Naive thymus-derived CD8-positive, alpha-beta T cell (primary cell): ENCODE measurements at regions not wholly inside any gene's neighbourhood (a gene's known extent, or its start where the extent isn't known, plus 50 kb on each side); places are given as distances from the start of the nearest gene placed in this dataset.
A peak's percentile ranks its signal among the peaks of the same experiment; 100 is the strongest.

Source experiments
- ATAC-seq, 2 donors: fragments of 150-1000 bp; cut with Tn5 transposase in 1 of 2; sonication (Bioruptor Pico), chemical (Tn5 transposase) in 1 of 2; 1 replicate in 1 of 2; 2 replicates in 1 of 2; pipeline ENCODE4 v1.10.0; 2021; ENCODE audit warnings: mild to moderate bottlenecking in 2 of 2, moderate library complexity in 2 of 2
- POLR2A ChIA-PET: fragments of 350-600 bp; sonication (Branson Sonifier 250); formaldehyde crosslinking; loops from one replicate; lab custom pipeline; 2021; ENCODE audit warnings: antibody characterized with exemption; lab: Charles Lee
- DNase-seq, 10 donors: peaks; one replicate each; pipeline versions ENCODE4 v3.0.0 to v3.0.0-alpha.2; 2020 to 2022
- H3K27ac Mint-ChIP-seq, 10 donors: one replicate each; pipeline ENCODE4 v1.8.0; 2020 to 2022; ENCODE audit warnings: mild to moderate bottlenecking in 10 of 10, mixed read lengths in 10 of 10, moderate library complexity in 4 of 10, inconsistent platforms in 1 of 10
- H3K27me3 Mint-ChIP-seq, 5 donors: one replicate each; pipeline ENCODE4 v1.8.0; 2021 to 2022; ENCODE audit warnings: mixed read lengths in 5 of 5
- H3K36me3 Mint-ChIP-seq, 3 donors: one replicate each; pipeline ENCODE4 v1.8.0; 2020 to 2022; ENCODE audit warnings: mixed read lengths in 3 of 3, mild to moderate bottlenecking in 2 of 3, inconsistent platforms in 1 of 3
- H3K4me1 Mint-ChIP-seq, 4 donors: one replicate each; pipeline ENCODE4 v1.8.0; 2021 to 2022; ENCODE audit warnings: mixed read lengths in 4 of 4
- H3K4me3 Mint-ChIP-seq, 10 donors: one replicate each; pipeline ENCODE4 v1.8.0; 2020 to 2022; ENCODE audit warnings: mild to moderate bottlenecking in 10 of 10, mixed read lengths in 10 of 10, moderate library complexity in 6 of 10, inconsistent platforms in 1 of 10
- H3K9me3 Mint-ChIP-seq, 9 donors: one replicate each; pipeline ENCODE4 v1.8.0; 2020 to 2022; ENCODE audit warnings: mixed read lengths in 9 of 9, mild to moderate bottlenecking in 3 of 9, inconsistent platforms in 1 of 9, moderate library complexity in 1 of 9

DNA sequence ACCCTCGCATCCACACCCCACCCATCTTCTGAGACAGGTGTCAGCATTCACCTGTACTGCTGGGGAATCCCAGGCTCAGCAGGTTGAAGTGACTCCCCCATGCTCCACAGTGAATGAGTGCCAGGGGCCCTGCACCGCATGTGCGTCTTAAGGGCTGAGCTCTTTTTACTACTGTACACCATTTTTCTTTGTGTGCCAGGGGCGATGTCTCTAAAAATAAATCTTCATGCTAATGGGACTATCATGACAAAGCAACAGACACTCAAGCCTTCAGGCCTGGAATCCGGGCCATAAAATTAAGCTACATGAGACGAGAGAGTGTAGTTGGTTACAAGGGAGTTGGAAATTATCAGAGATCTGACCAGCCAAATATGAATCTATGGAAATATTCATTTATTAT is 294.8 kb downstream of the LPIN1 start:
- H3K4me3 Mint-ChIP-seq = no peak overlapping the region
- H3K27me3 Mint-ChIP-seq = peaks cover 0 to 3% (median 0%) of the 10 kb centered on the region in 5 donors
- peak overlapping the region in 2 of 10 donors; percentile 41 to 67 for H3K27ac Mint-ChIP-seq
- ATAC-seq (no peak), DNase-seq (no peak)
- H3K36me3 Mint-ChIP-seq = peaks cover 0 to 9% (median 0%) of the 10 kb centered on the region in 3 donors
- POLR2A ChIA-PET = interaction anchor here (0.6 to 1.4 kb wide), 3 partner anchors 9 to 215 kb away, joined by 3 read pairs; no protein-coding TSS in a partner anchor
- H3K9me3 Mint-ChIP-seq = peaks cover 0 to 18% (median 4%) of the 10 kb centered on the region in 9 donors
- peaks cover 30 to 72% (median 65%) of the 10 kb centered on the region in 4 donors for H3K4me1 Mint-ChIP-seq

DNA sequence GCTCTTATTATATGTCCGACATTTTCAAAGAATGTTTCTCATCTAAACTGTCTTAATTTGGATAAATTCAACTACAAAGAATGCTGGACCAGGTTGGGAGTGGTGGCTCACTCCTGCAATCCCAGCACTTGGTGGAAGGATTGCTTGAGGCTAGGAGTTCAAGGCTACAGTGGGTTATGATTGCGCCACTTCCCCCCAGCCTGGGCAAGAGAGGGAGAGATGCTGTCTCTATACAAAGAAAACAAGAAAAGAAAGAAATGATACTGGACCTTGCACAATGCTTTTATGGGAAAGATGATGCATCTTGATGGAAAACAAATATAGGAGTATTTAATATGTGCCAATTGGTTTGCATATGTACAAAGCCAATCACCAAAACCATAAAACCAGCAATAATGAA is 296.7 kb downstream of the LPIN1 start:
- Mint-ChIP-seq H3K36me3 (peaks cover 0 to 9% (median 0%) of the 10 kb centered on the region in 3 donors), H3K4me3 (peak overlapping the region in 3 of 10 donors; percentile 0 to 50 (median 11)), H3K27me3 (peaks cover 0 to 4% (median 0%) of the 10 kb centered on the region in 5 donors), H3K9me3 (peaks cover 0 to 18% (median 4%) of the 10 kb centered on the region in 9 donors), H3K4me1 (peaks cover 28 to 74% (median 68%) of the 10 kb centered on the region in 4 donors), H3K27ac (peak overlapping the region in 9 of 10 donors; percentile 12 to 84 (median 61))
- no peak for DNase-seq
- POLR2A ChIA-PET = interaction anchor here (0.7 to 2.7 kb wide), 3 partner anchors 8 to 67 kb away, joined by 3 to 18 read pairs (median 5); no protein-coding TSS in a partner anchor
- no peak for ATAC-seq

DNA sequence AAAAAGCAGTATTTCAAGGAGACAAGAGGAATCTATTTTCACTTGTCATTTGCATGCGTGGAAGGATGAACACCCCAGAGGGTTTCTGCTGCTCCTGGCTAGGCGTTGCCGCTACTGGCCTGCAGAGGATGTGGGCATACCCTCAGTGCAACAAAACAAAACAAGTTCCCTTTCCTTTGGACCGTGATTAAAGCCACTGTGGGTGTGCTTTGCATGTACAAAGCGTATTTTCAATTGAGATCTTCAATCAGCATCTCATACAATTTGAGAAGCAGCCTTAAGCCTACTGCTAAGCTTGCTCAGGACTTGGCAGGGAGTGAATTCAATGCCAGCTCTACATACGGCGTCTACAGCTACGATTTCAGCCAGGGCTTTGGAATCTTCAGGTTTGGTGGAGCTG is 298.4 kb downstream of the LPIN1 start:
- H3K36me3 Mint-ChIP-seq = peaks cover 0 to 9% (median 0%) of the 10 kb centered on the region in 3 donors
- POLR2A ChIA-PET = interaction anchor here (0.6 to 2.7 kb wide), 12 partner anchors 10 to 672 kb away, joined by 3 to 18 read pairs (median 5); partner anchors contain the start of gene TRIB2
- DNase-seq (peak in 8 of 10 donors; percentile 19 to 84 (median 56)), ATAC-seq (peak; percentile 98)
- peaks cover 0 to 4% (median 0%) of the 10 kb centered on the region in 5 donors for H3K27me3 Mint-ChIP-seq
- peak overlapping the region; percentile 29 to 59 (median 50) for H3K4me3 Mint-ChIP-seq
- H3K27ac Mint-ChIP-seq = peak overlapping the region in 8 of 10 donors; percentile 4 to 85 (median 64)
- peaks cover 0 to 10% (median 4%) of the 10 kb centered on the region in 9 donors for H3K9me3 Mint-ChIP-seq
- H3K4me1 Mint-ChIP-seq = peaks cover 32 to 85% (median 79%) of the 10 kb centered on the region in 4 donors

DNA sequence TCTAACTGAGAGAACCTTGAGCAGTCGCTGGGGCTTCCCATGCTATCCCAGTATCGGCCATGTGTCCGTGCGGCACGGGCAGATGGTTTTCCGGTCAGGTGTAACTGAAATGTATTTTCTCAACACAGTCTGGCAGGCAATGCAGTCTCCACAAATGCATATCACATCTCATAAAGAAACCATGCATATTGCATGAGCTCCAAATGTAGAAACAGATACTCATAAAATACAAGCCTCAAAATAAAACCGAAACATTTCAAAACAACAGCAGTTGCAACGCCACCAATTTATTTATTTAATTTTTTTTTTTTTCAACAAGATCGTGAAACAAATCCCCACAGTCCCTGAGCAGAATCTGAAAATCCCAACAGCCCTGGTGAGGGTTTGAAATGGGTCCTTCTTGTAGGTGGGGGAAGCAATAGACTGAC is 299.4 kb downstream of the LPIN1 start:
- peaks cover 0 to 2% (median 0%) of the 10 kb centered on the region in 5 donors for H3K27me3 Mint-ChIP-seq
- POLR2A ChIA-PET = interaction anchor here (0.7 to 2.7 kb wide), 10 partner anchors 9 to 671 kb away, joined by 3 to 18 read pairs (median 6); partner anchors contain the start of gene TRIB2
- DNase-seq = no peak
- H3K4me1 Mint-ChIP-seq = peaks cover 38 to 92% (median 82%) of the 10 kb centered on the region in 4 donors
- H3K36me3 Mint-ChIP-seq = peaks cover 0 to 2% (median 0%) of the 10 kb centered on the region in 3 donors
- H3K9me3 Mint-ChIP-seq = peaks cover 0 to 4% (median 0%) of the 10 kb centered on the region in 9 donors
- H3K27ac Mint-ChIP-seq = peak overlapping the region in 4 of 10 donors; percentile 19 to 67 (median 49)
- no peak for ATAC-seq
- peak overlapping the region in 4 of 10 donors; percentile 16 to 36 (median 25) for H3K4me3 Mint-ChIP-seq

DNA sequence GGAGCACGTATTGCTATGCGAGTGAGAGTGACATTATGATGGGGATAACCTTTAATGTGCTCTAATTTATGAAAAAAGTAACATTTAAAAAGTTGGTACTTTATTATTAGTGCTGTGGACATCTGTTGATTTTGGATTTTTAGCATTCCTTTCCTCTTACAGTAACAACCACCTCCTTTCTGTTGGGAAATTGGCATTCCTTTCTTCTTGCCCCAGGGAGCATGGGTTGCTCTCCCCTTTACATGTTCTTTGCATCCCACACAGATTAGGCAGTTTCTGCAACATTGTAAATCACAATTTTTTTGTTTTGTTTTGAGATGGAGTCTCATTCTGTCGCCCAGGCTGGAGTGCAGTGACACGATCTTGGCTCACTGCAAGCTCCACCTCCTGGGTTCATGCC is 300.2 kb downstream of the LPIN1 start:
- Mint-ChIP-seq H3K4me1 (peaks cover 38 to 96% (median 78%) of the 10 kb centered on the region in 4 donors), H3K27me3 (peaks cover 0 to 2% (median 0%) of the 10 kb centered on the region in 5 donors), H3K27ac (peak overlapping the region in 7 of 10 donors; percentile 8 to 92 (median 52)), H3K9me3 (no peaks in the 10 kb centered on the region), H3K36me3 (peaks cover 0 to 2% (median 0%) of the 10 kb centered on the region in 3 donors), H3K4me3 (peak overlapping the region in 6 of 10 donors; percentile 4 to 47 (median 26))
- POLR2A ChIA-PET = interaction anchor here (2.6 kb wide), 1 partner anchor 670 kb away, joined by 14 read pairs; the partner anchor contains the start of gene TRIB2
- DNase-seq (no peak), ATAC-seq (no peak)

DNA sequence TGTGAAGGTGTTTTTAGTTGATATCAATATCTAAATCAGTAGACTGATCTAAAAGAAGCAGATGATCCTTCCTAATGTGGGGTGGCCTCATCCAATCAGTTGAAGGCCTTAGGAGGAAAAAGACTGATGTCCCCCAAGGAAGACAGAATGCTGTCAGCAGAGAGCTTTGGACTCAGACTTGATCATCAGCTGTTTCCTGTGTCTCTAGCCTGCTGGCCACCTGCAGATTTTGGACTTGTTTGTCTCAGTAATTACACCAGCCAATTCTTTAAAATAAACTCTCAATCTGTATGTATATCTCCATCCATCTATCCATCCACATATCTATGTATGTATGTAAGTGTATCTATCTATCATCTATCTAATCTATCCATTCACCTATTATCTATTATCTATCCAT is 301.3 kb downstream of the LPIN1 start:
- no peak for DNase-seq
- Mint-ChIP-seq H3K36me3 (peaks cover 0 to 2% (median 0%) of the 10 kb centered on the region in 3 donors), H3K4me3 (peak overlapping the region in 2 of 10 donors; percentile 24 to 57), H3K27ac (peak overlapping the region in 5 of 10 donors; percentile 53 to 81 (median 67)), H3K9me3 (no peaks in the 10 kb centered on the region), H3K4me1 (peaks cover 32 to 92% (median 67%) of the 10 kb centered on the region in 4 donors), H3K27me3 (peaks cover 0 to 2% (median 0%) of the 10 kb centered on the region in 5 donors)
- POLR2A ChIA-PET = interaction anchor here (0.8 to 0.9 kb wide), 2 partner anchors 9 to 33 kb away, joined by 3 read pairs; no protein-coding TSS in a partner anchor
- no peak for ATAC-seq

DNA sequence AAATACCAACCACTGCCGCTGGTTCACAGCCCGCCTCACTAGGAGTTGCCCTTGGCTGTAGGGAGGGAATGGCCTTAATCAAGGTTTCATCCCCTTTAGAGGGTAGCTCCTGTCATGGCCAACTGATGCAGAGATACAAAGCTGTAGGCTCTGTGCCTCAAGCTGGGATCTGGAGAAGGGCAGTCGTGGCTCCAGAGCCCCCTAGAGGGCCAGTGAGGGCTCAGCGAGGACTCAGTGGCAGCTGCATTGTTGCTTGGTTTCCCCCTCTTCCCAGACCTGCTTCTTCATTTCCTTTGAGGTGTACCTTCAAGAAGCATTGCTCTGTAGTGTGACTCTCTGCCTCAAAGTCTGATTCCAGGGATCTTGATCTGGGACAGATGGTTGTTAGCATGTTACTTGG is 302.1 kb downstream of the LPIN1 start:
- Mint-ChIP-seq H3K27me3 (peaks cover 0 to 2% (median 0%) of the 10 kb centered on the region in 5 donors), H3K27ac (peak overlapping the region in 4 of 10 donors; percentile 13 to 72 (median 65)), H3K4me1 (peaks cover 25 to 84% (median 59%) of the 10 kb centered on the region in 4 donors), H3K4me3 (no peak overlapping the region), H3K36me3 (no peaks in the 10 kb centered on the region), H3K9me3 (peaks cover 0 to 3% (median 0%) of the 10 kb centered on the region in 9 donors)
- POLR2A ChIA-PET = interaction anchor here (1.1 kb wide), 1 partner anchor 9 kb away, joined by 4 read pairs; no protein-coding TSS in a partner anchor
- DNase-seq (no peak), ATAC-seq (no peak)

DNA sequence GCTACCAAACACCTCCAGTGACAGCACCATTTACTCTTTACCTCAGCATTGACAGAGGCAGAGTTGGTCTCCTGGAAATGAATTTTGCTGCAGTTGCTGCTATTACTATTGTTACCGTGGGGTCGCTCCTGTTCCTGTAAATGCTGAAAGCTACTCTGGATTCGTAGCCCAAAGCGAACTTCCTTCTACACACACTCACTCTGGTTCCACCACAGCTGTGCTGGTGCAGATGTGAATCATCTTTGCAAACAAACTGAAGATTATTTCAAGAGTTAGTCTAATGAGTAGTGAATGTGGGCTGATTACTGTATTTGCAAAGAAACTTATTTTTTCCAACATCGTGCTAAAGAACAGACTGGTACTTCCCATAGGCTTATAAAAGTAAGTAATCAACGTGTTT is 304.0 kb downstream of the LPIN1 start:
- H3K9me3 Mint-ChIP-seq = peaks cover 0 to 10% (median 3%) of the 10 kb centered on the region in 9 donors
- POLR2A ChIA-PET = no interaction called here
- peaks cover 0 to 2% (median 0%) of the 10 kb centered on the region in 5 donors for H3K27me3 Mint-ChIP-seq
- H3K36me3 Mint-ChIP-seq = no peaks in the 10 kb centered on the region
- peak overlapping the region in 4 of 10 donors; percentile 44 to 71 (median 57) for H3K27ac Mint-ChIP-seq
- peaks cover 16 to 72% (median 41%) of the 10 kb centered on the region in 4 donors for H3K4me1 Mint-ChIP-seq
- DNase-seq = peak in 1 of 10 donors; percentile 17
- H3K4me3 Mint-ChIP-seq = no peak overlapping the region
- no peak for ATAC-seq

DNA sequence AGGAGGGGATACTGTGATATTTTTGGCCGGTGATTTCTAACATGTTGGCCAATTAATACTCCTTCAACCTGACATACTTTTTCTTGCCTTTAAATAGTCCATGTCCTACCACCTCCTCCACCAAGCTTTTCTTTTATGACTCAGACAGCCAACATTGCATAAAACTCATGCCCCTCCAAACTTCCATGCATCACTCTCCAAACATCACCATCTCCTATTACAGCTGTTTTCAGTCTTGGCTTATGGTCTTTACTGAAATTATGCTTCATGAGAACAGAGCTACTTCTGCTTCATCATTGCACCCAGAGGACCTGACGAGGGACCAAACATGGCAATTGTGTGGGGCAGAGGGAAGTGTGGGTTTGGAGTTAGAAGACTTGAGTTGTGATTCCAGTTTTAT is 305.4 kb downstream of the LPIN1 start:
- Mint-ChIP-seq H3K9me3 (peaks cover 0 to 10% (median 3%) of the 10 kb centered on the region in 9 donors), H3K27ac (no peak overlapping the region), H3K4me3 (no peak overlapping the region), H3K27me3 (peaks cover 0 to 3% (median 0%) of the 10 kb centered on the region in 5 donors), H3K4me1 (peaks cover 12 to 72% (median 40%) of the 10 kb centered on the region in 4 donors), H3K36me3 (no peaks in the 10 kb centered on the region)
- POLR2A ChIA-PET = no interaction called here
- DNase-seq (no peak), ATAC-seq (no peak)

DNA sequence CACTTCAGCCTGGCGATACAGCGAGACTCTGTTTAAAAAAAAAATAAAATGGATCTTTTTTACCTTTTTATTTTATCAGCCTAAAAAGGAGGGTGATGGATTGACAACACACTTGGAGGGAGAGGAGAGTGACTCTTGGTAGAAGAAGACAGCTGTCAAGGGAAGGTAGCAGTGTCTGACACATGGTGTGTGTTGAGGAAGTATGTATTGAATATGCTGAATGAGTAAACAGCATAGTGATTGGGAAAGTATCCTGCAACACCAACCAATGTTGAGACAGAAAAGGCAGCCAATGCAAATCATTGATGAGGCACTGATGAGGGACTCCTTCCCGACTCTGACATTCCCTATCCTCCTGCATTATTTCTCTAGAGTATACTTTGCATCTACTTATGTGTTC is 306.4 kb downstream of the LPIN1 start:
- Mint-ChIP-seq H3K4me1 (peaks cover 16 to 72% (median 40%) of the 10 kb centered on the region in 4 donors), H3K36me3 (no peaks in the 10 kb centered on the region), H3K4me3 (no peak overlapping the region), H3K27ac (peak overlapping the region in 1 of 10 donors; percentile 43), H3K9me3 (peaks cover 0 to 10% (median 3%) of the 10 kb centered on the region in 9 donors), H3K27me3 (peaks cover 0 to 3% (median 0%) of the 10 kb centered on the region in 5 donors)
- DNase-seq (no peak), ATAC-seq (no peak)
- POLR2A ChIA-PET = no interaction called here

DNA sequence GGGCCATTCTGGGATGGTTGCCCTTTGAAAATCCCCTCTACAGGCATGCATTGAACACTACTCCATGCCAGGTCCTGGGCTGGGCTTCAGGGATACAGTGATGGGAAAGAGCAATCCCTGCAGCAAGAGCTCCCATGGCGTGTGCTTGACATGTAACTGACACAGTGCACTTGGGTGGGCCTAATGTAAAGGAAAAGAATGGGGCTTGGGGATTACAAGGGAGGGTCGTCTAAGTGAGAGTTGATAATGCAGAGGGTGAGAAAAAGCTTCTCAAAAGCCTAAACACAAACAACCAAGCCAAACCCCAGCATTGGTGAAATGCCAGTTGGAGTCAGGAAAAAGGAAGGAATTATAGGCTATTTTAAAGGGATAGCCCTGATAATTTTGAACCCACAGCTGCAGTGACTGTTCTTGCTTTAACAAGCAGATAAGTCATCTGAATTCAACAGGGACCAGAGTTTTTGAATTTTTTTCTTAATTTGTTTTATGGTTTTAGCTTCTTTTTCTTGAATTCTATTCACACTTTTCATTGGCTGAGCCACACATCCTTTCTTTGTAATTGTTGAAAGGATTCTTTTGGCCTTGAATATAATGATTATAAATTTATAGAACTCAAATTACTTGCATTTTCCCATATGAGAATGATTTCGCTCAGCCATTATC is 308.7 kb downstream of the LPIN1 start:
- Mint-ChIP-seq H3K4me3 (no peak overlapping the region), H3K27me3 (peaks cover 0 to 2% (median 0%) of the 10 kb centered on the region in 5 donors)

More for the DNA sequence above, 308.7 kb downstream of the LPIN1 start:
- Mint-ChIP-seq H3K4me1 (peaks cover 17 to 72% (median 44%) of the 10 kb centered on the region in 4 donors), H3K9me3 (peaks cover 0 to 10% (median 3%) of the 10 kb centered on the region in 9 donors), H3K36me3 (no peaks in the 10 kb centered on the region), H3K27ac (no peak overlapping the region)
- DNase-seq = no peak
- POLR2A ChIA-PET = interaction anchor here (1.2 to 2.1 kb wide), 2 partner anchors 10 to 14 kb away, joined by 3 to 14 read pairs; no protein-coding TSS in a partner anchor
- no peak for ATAC-seq
